Thyroid gland (tissue), 4 donors: ENCODE measurements at regions not wholly inside any gene's neighbourhood (a gene's known extent, or its start where the extent isn't known, plus 50 kb on each side); places are given as distances from the start of the nearest gene placed in this dataset.
"Not testable (repeated sequence)": the region's sequence is repeated elsewhere in the genome, so short reads cannot be mapped to it uniquely, and the experiment has no call there.

ENCODE experiments used
- CTCF ChIP-seq, 6 experiments: fragments of 200-600 bp in 3 of 6; fragments of 450-650 bp in 3 of 6; sonication (generic) in 3 of 6; IDR thresholded peaks; one replicate each; pipeline ENCODE4 v1.5.1; 2016 to 2019; ENCODE audit warnings: antibody characterized with exemption in 6 of 6, mild to moderate bottlenecking in 2 of 6, inconsistent platforms in 1 of 6, moderate library complexity in 1 of 6
- POLR2A ChIP-seq, 2 donors: fragments of 450-650 bp; IDR thresholded peaks; one replicate each; pipeline ENCODE4 v1.6.1; 2017; ENCODE audit warnings: antibody characterized with exemption in 2 of 2, mild to moderate bottlenecking in 2 of 2, moderate library complexity in 1 of 2

GRCh38 chr13:18870557-18870956 lies 311.1 kb downstream of the TUBA3C start:
- TF ChIP-seq CTCF, POLR2A (IDR thresholded peaks at IDR 0.05): not testable (repeated sequence)
